Spleen (tissue), 7 donors: ENCODE measurements at regions not wholly inside any gene's neighbourhood (a gene's known extent, or its start where the extent isn't known, plus 50 kb on each side); places are given as distances from the start of the nearest gene placed in this dataset.

Source experiments
- CTCF ChIP-seq, 11 experiments: fragments of 200-600 bp in 7 of 11; fragments of 450-650 bp in 4 of 11; sonication (generic) in 4 of 11; IDR thresholded peaks in 8 of 11; conservative IDR thresholded peaks in 3 of 11; 1 replicate in 7 of 11; 2 replicates in 4 of 11; pipeline versions ENCODE4 v1.4.0 to v1.8.0; 2016 to 2021; ENCODE audit warnings: antibody characterized with exemption in 11 of 11, inconsistent platforms in 4 of 11, mild to moderate bottlenecking in 1 of 11
- POLR2A ChIP-seq, 3 donors: fragments of 450-650 bp; IDR thresholded peaks; one replicate each; pipeline ENCODE4 v1.5.1; 2017; ENCODE audit warnings: antibody characterized with exemption in 3 of 3, mild to moderate bottlenecking in 1 of 3
- donor health status: DM: no; HTN: no; CAD: no; lungs with moderate emphysema.
- donor health status: DM: no; HTN: no; CAD: no.
- donor health status: DM: no; HTN: no; CAD: no.

- TF ChIP-seq POLR2A (IDR thresholded peaks at IDR 0.05) (no peak), CTCF (IDR thresholded peaks at IDR 0.05 in 8 of 11, conservative IDR thresholded peaks at IDR 0.05 in 3 of 11) (no peak)
Observed at GRCh38 chrX:45683914-45684313, 483.2 kb upstream of the DIPK2B start.
